Left lung (tissue), 4 donors: ENCODE measurements at regions not wholly inside any gene's neighbourhood (a gene's known extent, or its start where the extent isn't known, plus 50 kb on each side); places are given as distances from the start of the nearest gene placed in this dataset.
A peak's percentile ranks its signal among the peaks of the same experiment; 100 is the strongest.
"Not testable (repeated sequence)": the region's sequence is repeated elsewhere in the genome, so short reads cannot be mapped to it uniquely, and the experiment has no call there.

Experiments
- ATAC-seq: fragments of 200-7000 bp; cut with Tn5 transposase; one replicate; pipeline ENCODE4 v1.9.1; 2020; ENCODE audit warnings: moderate library complexity
- DNase-seq, 4 donors: peaks; one replicate each; pipeline ENCODE4 v3.0.0-alpha.2; 2013 to 2020
- H3K27ac ChIP-seq, 2 donors: fragments of 200-600 bp; sonication (generic) in 1 of 2; one replicate each; pipeline versions ENCODE4 v1.5.0 to v1.8.0; 2020 to 2021
- H3K27me3 ChIP-seq, 2 donors: fragments of 200-600 bp; sonication (generic) in 1 of 2; one replicate each; pipeline versions ENCODE4 v1.5.0 to v1.8.0; 2020 to 2021
- H3K36me3 ChIP-seq, 2 donors: fragments of 200-600 bp; sonication (generic) in 1 of 2; one replicate each; pipeline versions ENCODE4 v1.5.0 to v1.8.0; 2020 to 2021
- H3K4me1 ChIP-seq, 2 donors: fragments of 200-600 bp; one replicate each; pipeline ENCODE4 v1.8.0; 2021
- H3K4me3 ChIP-seq, 2 donors: fragments of 200-600 bp; sonication (generic) in 1 of 2; one replicate each; pipeline versions ENCODE4 v1.5.0 to v1.8.0; 2020 to 2021; ENCODE audit warnings: mild to moderate bottlenecking in 1 of 2
- H3K9me3 ChIP-seq, 2 donors: fragments of 200-600 bp; sonication (generic) in 1 of 2; one replicate each; pipeline versions ENCODE4 v1.5.0 to v1.8.0; 2020 to 2021
- intact Hi-C, 2 donors: fragments of 100-400 bp; cut with DNase I; formaldehyde crosslinking; loops; one replicate each; pipeline versions ENCODE4 v1.11.2 to v1.14.2; 2022
- TF ChIP-seq, protein P1 (sequence below), 2 donors: fragments of 200-600 bp; sonication (generic) in 1 of 2; IDR thresholded peaks; one replicate each; pipeline versions ENCODE4 v1.5.0 to v1.8.0; 2021; ENCODE audit warnings: antibody characterized with exemption in 2 of 2
- donor health status: DM: no; HTN: yes; CAD: no.
- donor health status: DM: no; HTN: no; CAD: no.

GRCh38 chr6:92681401-92681800, 738.0 kb downstream of the EPHA7 start:
- no peak overlapping the region for H3K27ac ChIP-seq
- no peak overlapping the region for H3K4me3 ChIP-seq
- H3K36me3 ChIP-seq: no peaks in the 10 kb centered on the region
- no peak for ATAC-seq
- H3K9me3 ChIP-seq: no peaks in the 10 kb centered on the region
- intact Hi-C loops: no loop called here
- H3K4me1 ChIP-seq: no peaks in the 10 kb centered on the region
- DNase-seq: no peak
- TF ChIP-seq, protein P1, sequence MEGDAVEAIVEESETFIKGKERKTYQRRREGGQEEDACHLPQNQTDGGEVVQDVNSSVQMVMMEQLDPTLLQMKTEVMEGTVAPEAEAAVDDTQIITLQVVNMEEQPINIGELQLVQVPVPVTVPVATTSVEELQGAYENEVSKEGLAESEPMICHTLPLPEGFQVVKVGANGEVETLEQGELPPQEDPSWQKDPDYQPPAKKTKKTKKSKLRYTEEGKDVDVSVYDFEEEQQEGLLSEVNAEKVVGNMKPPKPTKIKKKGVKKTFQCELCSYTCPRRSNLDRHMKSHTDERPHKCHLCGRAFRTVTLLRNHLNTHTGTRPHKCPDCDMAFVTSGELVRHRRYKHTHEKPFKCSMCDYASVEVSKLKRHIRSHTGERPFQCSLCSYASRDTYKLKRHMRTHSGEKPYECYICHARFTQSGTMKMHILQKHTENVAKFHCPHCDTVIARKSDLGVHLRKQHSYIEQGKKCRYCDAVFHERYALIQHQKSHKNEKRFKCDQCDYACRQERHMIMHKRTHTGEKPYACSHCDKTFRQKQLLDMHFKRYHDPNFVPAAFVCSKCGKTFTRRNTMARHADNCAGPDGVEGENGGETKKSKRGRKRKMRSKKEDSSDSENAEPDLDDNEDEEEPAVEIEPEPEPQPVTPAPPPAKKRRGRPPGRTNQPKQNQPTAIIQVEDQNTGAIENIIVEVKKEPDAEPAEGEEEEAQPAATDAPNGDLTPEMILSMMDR (IDR thresholded peaks at IDR 0.05): no peak
- no peaks in the 10 kb centered on the region for H3K27me3 ChIP-seq

DNA sequence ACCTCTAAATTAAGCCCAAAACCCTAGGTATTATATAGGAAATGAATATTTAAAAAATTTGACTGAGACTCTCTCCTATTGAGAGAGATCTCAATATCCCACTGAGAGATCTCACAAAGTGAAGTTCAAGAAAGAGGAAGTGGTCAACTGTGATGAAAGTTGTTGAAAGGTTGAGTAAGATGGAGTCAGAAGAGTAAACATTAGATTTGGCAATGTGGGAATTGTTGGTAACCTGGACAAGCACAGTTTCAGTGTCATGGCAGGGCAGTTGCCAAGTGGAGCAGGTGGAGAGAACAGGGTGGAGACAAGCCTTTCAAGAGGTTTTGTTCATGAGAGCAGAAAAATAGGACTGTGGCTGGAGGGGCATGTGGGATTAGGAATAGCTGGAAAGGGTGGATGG, 747.9 kb downstream of the EPHA7 start:
- DNase-seq (peak in 1 of 4 donors; percentile 53), ATAC-seq (peak; percentile 75)
- intact Hi-C loops, H3K36me3 ChIP-seq, H3K9me3 ChIP-seq, H3K4me3 ChIP-seq, H3K27ac ChIP-seq, H3K4me1 ChIP-seq, H3K27me3 ChIP-seq: not testable (repeated sequence)

DNA sequence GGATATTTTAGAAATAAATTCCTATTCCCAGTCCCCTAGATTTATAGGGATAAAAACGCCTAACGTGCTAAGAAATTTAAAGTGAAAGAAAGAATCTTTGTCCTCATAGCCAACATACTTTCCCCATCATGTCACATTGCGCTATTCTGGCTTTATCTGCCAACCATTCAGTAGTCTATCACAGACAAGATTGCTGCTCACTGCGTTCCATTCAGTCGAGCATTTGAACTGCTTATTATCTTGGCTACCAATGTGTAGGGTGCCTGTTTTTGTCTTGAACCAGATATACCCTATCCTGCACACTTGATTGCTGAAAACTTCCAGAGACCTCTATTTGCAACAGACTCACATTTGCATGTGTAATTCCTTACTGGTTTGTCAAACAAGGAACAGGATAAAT, 751.5 kb downstream of the EPHA7 start:
- TF ChIP-seq, protein P1 (IDR thresholded peaks at IDR 0.05): no peak
- no peak overlapping the region for H3K27ac ChIP-seq
- DNase-seq (no peak), ATAC-seq (no peak)
- no peaks in the 10 kb centered on the region for H3K9me3 ChIP-seq
- intact Hi-C loops: no loop called here
- H3K4me3 ChIP-seq: no peak overlapping the region
- H3K4me1 ChIP-seq: peaks cover 0 to 3% of the 10 kb centered on the region in 2 donors
- no peaks in the 10 kb centered on the region for H3K36me3 ChIP-seq
- no peaks in the 10 kb centered on the region for H3K27me3 ChIP-seq

- Histone ChIP-seq H3K36me3 (no peaks in the 10 kb centered on the region), H3K4me1 (no peaks in the 10 kb centered on the region), H3K9me3 (peaks cover 0 to 4% of the 10 kb centered on the region in 2 donors), H3K27ac (no peak overlapping the region), H3K4me3 (no peak overlapping the region), H3K27me3 (no peaks in the 10 kb centered on the region)
- ATAC-seq: no peak
- intact Hi-C loops: no loop called here
- TF ChIP-seq, protein P1 (IDR thresholded peaks at IDR 0.05): no peak
- no peak for DNase-seq
Measured at GRCh38 chr6:92648364-92649086, 770.8 kb downstream of the EPHA7 start.

DNA sequence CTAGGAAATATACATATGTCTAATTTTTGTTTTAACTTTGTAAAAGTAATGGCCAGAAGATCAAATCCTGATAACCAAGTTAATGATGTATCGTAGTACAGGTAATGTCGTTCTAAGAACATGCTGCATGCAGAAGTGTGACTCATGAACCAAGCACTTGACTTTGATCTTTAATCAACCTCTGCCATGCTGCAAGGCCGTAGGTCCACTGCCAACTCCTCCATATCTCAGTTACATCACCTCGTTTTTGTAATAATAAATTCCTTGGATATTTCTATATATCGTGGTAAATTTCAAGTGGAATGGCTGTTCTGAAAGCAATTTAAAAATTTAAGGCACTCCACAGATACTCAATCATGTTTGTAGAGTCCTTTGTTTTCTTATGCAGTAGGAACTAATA, 771.7 kb downstream of the EPHA7 start:
- ATAC-seq (peak; percentile 78), DNase-seq (no peak)
- Histone ChIP-seq H3K4me3 (no peak overlapping the region), H3K27ac (no peak overlapping the region), H3K36me3 (no peaks in the 10 kb centered on the region), H3K9me3 (peaks cover 0 to 6% of the 10 kb centered on the region in 2 donors), H3K4me1 (no peaks in the 10 kb centered on the region), H3K27me3 (no peaks in the 10 kb centered on the region)
- intact Hi-C loops: no loop called here
- TF ChIP-seq, protein P1 (IDR thresholded peaks at IDR 0.05): no peak
